ENCODE measurements at regions not wholly inside any gene's neighbourhood (a gene's known extent, or its start where the extent isn't known, plus 50 kb on each side); places are given as distances from the start of the nearest gene placed in this dataset.

DNA sequence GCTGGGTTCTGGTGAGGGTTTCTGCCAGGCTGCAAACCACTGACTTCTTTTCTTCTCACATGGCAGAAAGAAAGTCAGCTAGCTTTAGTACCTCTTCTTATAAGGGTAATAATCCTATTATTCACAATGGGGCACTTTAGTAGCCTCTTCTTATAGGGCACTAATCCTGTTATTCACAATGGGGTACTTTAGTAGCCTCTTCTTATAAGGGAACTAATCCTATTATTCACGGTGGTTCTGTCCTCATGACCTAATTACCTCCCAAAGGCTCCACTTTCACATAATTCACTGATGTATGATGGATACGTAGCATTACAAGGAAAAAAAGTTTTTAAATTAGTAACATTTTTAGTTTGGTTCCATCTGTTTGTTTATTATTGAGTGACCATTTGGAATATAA lies 671.3 kb downstream of the NSUN3 start:
- Histone ChIP-seq H3K18ac (ENCODE audit: extremely low read depth, low read length) (no peak overlapping the region), H2BK12ac (ENCODE audit: low read depth, low read length) (no peak overlapping the region), H2AFZ (ENCODE audit: low read length) (no peak overlapping the region), H2BK5ac (ENCODE audit: low read depth, low read length) (no peak overlapping the region), H2AK5ac (ENCODE audit: low read depth, low read length) (no peak overlapping the region), H3K4ac (replicated peaks; ENCODE audit: insufficient read length, low read depth, low read length) (no peak overlapping the region), H3K4me3 (ENCODE audit: extremely low read depth in 1 of 4, insufficient read depth in 2 of 4, low read depth in 3 of 4, low read length in 4 of 4) (no peak overlapping the region), H3K4me1 (replicated peaks in 1 of 4; ENCODE audit: control insufficient read depth in 3 of 4, insufficient read depth in 4 of 4, low read length in 3 of 4) (no peaks in the 10 kb centered on the region), H2BK120ac (replicated peaks; ENCODE audit: low read depth, low read length) (no peak overlapping the region), H3K9me3 (ENCODE audit: insufficient read depth in 2 of 2, low read depth in 1 of 2, low read length in 1 of 2) (no peaks in the 10 kb centered on the region), H3K79me2 (ENCODE audit: control insufficient read depth in 1 of 2, insufficient read depth in 2 of 2, low read length in 2 of 2) (no peaks in the 10 kb centered on the region), H3K23ac (ENCODE audit: insufficient read length) (no peak overlapping the region), H3K27ac (ENCODE audit: low read depth, low read length) (no peak overlapping the region), H3K14ac (ENCODE audit: insufficient read length) (no peak overlapping the region), H3K23me2 (ENCODE audit: low read depth, low read length) (no peaks in the 10 kb centered on the region), H3K9ac (replicated peaks in 1 of 4; ENCODE audit: extremely low read depth in 1 of 4, low read depth in 3 of 4, low read length in 3 of 4) (no peak overlapping the region), H4K91ac (replicated peaks; ENCODE audit: insufficient read length, low read length) (no peak overlapping the region), H3K36me3 (ENCODE audit: control insufficient read depth in 2 of 4, insufficient read depth in 4 of 4, low read length in 3 of 4) (no peaks in the 10 kb centered on the region), H4K8ac (ENCODE audit: extremely low read depth, insufficient read depth, low read length) (no peak overlapping the region), H3K79me1 (ENCODE audit: low read depth, low read length) (no peaks in the 10 kb centered on the region), H2BK15ac (ENCODE audit: low read length) (no peak overlapping the region), H4K5ac (ENCODE audit: insufficient read length, low read depth, low read length) (no peak overlapping the region), H3K4me2 (ENCODE audit: insufficient read depth in 1 of 2, low read depth in 2 of 2, low read length in 2 of 2) (no peak overlapping the region), H2BK20ac (ENCODE audit: low read length) (no peak overlapping the region), H3K27me3 (replicated peaks in 1 of 4; ENCODE audit: control insufficient read depth in 3 of 4, extremely low read depth in 1 of 4, insufficient read depth in 3 of 4, low read length in 3 of 4) (no peaks in the 10 kb centered on the region), H3K56ac (replicated peaks; ENCODE audit: insufficient read length, low read depth, low read length) (no peak overlapping the region), H4K20me1 (replicated peaks in 1 of 2; ENCODE audit: control insufficient read depth in 1 of 2, insufficient read depth in 2 of 2, low read length in 2 of 2) (no peaks in the 10 kb centered on the region)
- FAIRE-seq = no peak
- no peak for TF ChIP-seq CEBPB (IDR thresholded peaks at IDR 0.05; ENCODE audit: low read depth, low read length)
- TF ChIP-seq BCL11A (IDR thresholded peaks at IDR 0.05; ENCODE audit: low read depth in 2 of 2, low read length in 2 of 2) = peak in 1 of 2 experiments; percentile 15
- no peak for DNase-seq (ENCODE audit: low read depth in 1 of 2, low spot score in 2 of 2)
- CTCF ChIA-PET (ENCODE audit: partially characterized antibody) = no interaction called here
- POLR2A ChIA-PET (ENCODE audit: partially characterized antibody) = no interaction called here
- WGBS, 2 experiments (ENCODE audit: extremely low coverage in 1 of 2, insufficient coverage in 1 of 2, insufficient read length in 1 of 2, insufficient replicate concordance in 2 of 2, low coverage in 1 of 2, low lambda C conversion rate in 2 of 2, missing lambda C conversion rate in 1 of 2) = 72% methylated on average over 2 of the region's 2 CpGs; no CpG with 5 or more reads in 1 of the 2 experiments

Data from H1 (cell line).